ENCODE measurements at regions not wholly inside any gene's neighbourhood (a gene's known extent, or its start where the extent isn't known, plus 50 kb on each side); places are given as distances from the start of the nearest gene placed in this dataset.
"Not testable (repeated sequence)": the region's sequence is repeated elsewhere in the genome, so short reads cannot be mapped to it uniquely, and the experiment has no call there.

GRCh38 chr11:110514967-110515366 is 85.2 kb downstream of the FDX1 start:
- no peaks in the 10 kb centered on the region for H3K27me3 ChIP-seq (ENCODE audit: control insufficient read depth, insufficient read depth, low read length)
- FAIRE-seq (no peak), DNase-seq (ENCODE audit: low read depth) (no peak)
- H3K4me3 ChIP-seq (ENCODE audit: low read depth, low read length) = no peak overlapping the region
- TF ChIP-seq, protein P1, sequence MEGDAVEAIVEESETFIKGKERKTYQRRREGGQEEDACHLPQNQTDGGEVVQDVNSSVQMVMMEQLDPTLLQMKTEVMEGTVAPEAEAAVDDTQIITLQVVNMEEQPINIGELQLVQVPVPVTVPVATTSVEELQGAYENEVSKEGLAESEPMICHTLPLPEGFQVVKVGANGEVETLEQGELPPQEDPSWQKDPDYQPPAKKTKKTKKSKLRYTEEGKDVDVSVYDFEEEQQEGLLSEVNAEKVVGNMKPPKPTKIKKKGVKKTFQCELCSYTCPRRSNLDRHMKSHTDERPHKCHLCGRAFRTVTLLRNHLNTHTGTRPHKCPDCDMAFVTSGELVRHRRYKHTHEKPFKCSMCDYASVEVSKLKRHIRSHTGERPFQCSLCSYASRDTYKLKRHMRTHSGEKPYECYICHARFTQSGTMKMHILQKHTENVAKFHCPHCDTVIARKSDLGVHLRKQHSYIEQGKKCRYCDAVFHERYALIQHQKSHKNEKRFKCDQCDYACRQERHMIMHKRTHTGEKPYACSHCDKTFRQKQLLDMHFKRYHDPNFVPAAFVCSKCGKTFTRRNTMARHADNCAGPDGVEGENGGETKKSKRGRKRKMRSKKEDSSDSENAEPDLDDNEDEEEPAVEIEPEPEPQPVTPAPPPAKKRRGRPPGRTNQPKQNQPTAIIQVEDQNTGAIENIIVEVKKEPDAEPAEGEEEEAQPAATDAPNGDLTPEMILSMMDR (IDR thresholded peaks at IDR 0.05; ENCODE audit: insufficient read depth, low read length, severe bottlenecking) = no peak
- no peaks in the 10 kb centered on the region for H3K36me3 ChIP-seq (ENCODE audit: control insufficient read depth, insufficient read depth, low read length)

DNA sequence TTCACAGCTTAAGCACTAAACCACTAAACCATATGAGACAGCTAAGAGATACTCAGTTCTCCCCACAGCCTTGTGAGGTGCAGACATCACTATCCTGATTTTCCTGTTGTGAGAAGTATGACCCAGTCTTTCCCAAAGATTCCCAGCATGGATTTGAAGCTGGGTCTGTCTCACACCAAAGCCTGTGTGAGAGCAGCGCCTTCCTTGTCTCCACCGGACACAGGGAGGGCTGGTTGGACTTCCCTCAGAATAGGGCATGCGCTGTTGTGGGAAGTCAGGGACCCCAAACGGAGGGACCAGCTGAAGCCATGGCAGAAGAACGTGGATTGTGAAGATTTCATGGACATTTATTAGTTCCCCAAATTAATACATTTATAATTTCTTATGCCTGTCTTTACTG is 87.6 kb downstream of the FDX1 start:
- H3K4me3 ChIP-seq (ENCODE audit: low read depth, low read length); H3K27me3 ChIP-seq (ENCODE audit: control insufficient read depth, insufficient read depth, low read length); DNase-seq (ENCODE audit: low read depth); FAIRE-seq; H3K36me3 ChIP-seq (ENCODE audit: control insufficient read depth, insufficient read depth, low read length): not testable (repeated sequence)

DNA sequence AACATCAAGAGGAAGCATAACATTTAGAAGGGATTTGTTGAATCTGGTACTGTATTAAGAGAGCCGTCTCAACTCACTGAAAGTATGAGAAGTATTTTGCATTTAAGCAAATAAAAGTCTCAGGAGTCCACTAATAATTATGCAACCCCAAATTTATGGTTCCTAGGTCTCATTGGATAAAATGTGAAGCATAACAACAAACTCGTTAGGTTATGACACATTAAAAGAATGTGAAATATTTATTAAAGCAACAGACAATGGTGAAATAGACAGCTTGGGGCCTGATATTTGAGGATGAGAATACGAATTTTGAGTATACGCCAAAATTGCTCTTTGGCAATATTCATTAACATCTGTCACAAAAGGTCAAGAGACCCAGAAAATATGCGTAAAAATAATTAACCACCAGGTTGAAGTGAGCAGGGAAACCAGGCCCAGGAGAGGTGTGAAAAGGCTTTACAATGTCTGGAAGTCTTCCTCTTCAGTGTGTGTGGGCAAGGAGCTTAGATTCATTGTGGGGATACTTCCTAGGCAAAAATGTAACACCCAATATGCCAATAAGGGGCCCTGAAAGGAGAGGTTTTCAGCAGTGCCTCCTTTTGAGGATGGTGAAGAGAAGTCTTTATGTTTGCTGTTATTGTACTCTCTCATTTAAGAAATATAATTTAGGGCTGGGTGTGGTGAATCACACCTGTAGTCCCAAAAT is 89.2 kb downstream of the FDX1 start:
- Histone ChIP-seq H3K36me3 (ENCODE audit: control insufficient read depth, insufficient read depth, low read length) (no peaks in the 10 kb centered on the region), H3K4me3 (ENCODE audit: low read depth, low read length) (no peak overlapping the region), H3K27me3 (ENCODE audit: control insufficient read depth, insufficient read depth, low read length) (no peaks in the 10 kb centered on the region)
- TF ChIP-seq, protein P1 (IDR thresholded peaks at IDR 0.05; ENCODE audit: insufficient read depth, low read length, severe bottlenecking) = no peak
- FAIRE-seq = no peak
- no peak for DNase-seq (ENCODE audit: low read depth)

DNA sequence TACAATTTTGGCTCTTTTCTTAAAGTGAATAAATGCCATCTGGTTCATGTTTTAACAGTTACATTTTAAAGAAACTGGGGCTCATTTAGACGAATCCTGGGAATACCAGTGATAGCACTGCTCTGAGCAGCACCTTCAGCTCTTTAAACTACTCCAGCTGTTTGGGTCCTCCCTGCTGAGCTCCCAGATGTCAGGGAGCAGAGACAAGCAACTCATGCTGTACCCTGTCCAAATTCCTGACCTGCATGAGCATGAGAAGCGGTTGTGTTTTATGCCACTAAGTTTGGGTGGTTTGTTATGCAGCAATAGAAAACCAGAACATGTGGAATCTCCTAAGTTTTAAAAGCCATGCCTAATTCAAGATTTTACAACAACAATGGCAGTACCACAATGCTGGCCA is 90.0 kb downstream of the FDX1 start:
- TF ChIP-seq, protein P1 (IDR thresholded peaks at IDR 0.05; ENCODE audit: insufficient read depth, low read length, severe bottlenecking) = no peak
- FAIRE-seq (peak; percentile 28), DNase-seq (ENCODE audit: low read depth) (no peak)
- no peaks in the 10 kb centered on the region for H3K36me3 ChIP-seq (ENCODE audit: control insufficient read depth, insufficient read depth, low read length)
- H3K4me3 ChIP-seq (ENCODE audit: low read depth, low read length) = no peak overlapping the region
- no peaks in the 10 kb centered on the region for H3K27me3 ChIP-seq (ENCODE audit: control insufficient read depth, insufficient read depth, low read length)

DNA sequence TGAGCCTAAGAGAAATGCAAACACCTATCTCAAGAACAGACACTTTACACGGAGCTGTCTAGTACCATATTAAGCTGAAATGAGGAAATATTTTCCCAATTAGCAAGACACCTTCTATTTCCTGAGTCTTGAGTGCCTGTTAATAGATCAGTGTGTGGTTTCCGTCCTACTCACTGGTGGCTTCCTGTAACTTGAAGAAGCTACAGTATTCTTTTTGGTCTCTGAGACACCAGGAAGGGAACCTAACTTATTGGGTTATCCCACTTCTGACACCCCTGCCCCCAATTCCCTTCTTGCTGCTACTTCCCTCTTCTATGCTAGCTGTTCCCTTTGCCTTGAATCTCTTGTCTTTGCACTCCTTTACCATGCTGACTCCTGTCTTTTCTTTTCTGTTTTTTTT is 92.7 kb downstream of the FDX1 start:
- Histone ChIP-seq H3K27me3 (ENCODE audit: control insufficient read depth, insufficient read depth, low read length) (no peaks in the 10 kb centered on the region), H3K4me3 (ENCODE audit: low read depth, low read length) (no peak overlapping the region), H3K36me3 (ENCODE audit: control insufficient read depth, insufficient read depth, low read length) (no peaks in the 10 kb centered on the region)
- TF ChIP-seq, protein P1 (IDR thresholded peaks at IDR 0.05; ENCODE audit: insufficient read depth, low read length, severe bottlenecking) = no peak
- peak; percentile 73 for DNase-seq (ENCODE audit: low read depth)
- FAIRE-seq = no peak

DNA sequence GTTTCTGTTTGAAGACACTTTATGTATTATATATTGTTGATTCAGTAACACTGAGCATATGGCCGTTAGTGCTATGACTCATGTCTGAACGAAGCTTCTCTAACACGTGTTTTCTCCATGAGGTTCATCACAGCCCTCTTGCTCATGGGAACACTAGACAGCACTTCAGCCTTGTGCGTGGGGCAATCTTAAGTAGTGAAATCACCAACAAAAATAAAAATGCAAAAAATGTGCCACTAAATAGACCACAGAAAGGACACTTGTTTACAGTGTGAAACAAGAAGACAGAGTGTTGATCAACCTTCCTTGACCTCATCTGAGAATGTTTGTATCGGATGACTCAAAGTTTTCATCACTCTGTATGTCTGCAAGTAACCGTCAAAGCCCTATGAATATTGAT is 94.5 kb downstream of the FDX1 start:
- Histone ChIP-seq H3K36me3 (ENCODE audit: control insufficient read depth, insufficient read depth, low read length) (no peaks in the 10 kb centered on the region), H3K27me3 (ENCODE audit: control insufficient read depth, insufficient read depth, low read length) (no peaks in the 10 kb centered on the region), H3K4me3 (ENCODE audit: low read depth, low read length) (no peak overlapping the region)
- TF ChIP-seq, protein P1 (IDR thresholded peaks at IDR 0.05; ENCODE audit: insufficient read depth, low read length, severe bottlenecking) = no peak
- FAIRE-seq (no peak), DNase-seq (ENCODE audit: low read depth) (peak; percentile 89)
